Caco-2 (cell line): ENCODE measurements at regions not wholly inside any gene's neighbourhood (a gene's known extent, or its start where the extent isn't known, plus 50 kb on each side); places are given as distances from the start of the nearest gene placed in this dataset.

Experiments
- BruUV-seq: library from RNA; stranded (reverse); fragments of 400-500 nt; replicated peaks from 2 replicates; lab custom pipeline; 2021; lab: Mats Ljungman, UMichigan
- CTCF ChIA-PET: fragments of 300-600 bp; sonication (Branson Sonifier 250); formaldehyde crosslinking; loops from one replicate; lab custom pipeline; 2022; ENCODE audit warnings: antibody characterized with exemption; lab: Charles Lee
- POLR2A ChIA-PET: fragments of 300-600 bp; sonication (Branson Sonifier 250); formaldehyde crosslinking; loops from one replicate; lab custom pipeline; 2022; ENCODE audit warnings: antibody characterized with exemption; lab: Charles Lee
- DNase-seq, 2 experiments: peaks; one replicate each; pipeline versions ENCODE4 v3.0.0 to v3.0.0-alpha.2; 2020 to 2022
- H3K27me3 ChIP-seq: replicated peaks from 2 replicates; pipeline ENCODE4 v1.6.0; 2011; ENCODE audit warnings: low read length; ENCODE audit not compliant: control insufficient read depth, insufficient read depth
- H3K36me3 ChIP-seq: 2 replicates; pipeline ENCODE4 v1.5.1; 2011; ENCODE audit warnings: low read length; ENCODE audit not compliant: control insufficient read depth, insufficient read depth
- H3K4me1 ChIP-seq: fragments of 250-450 bp; sonication (Bioruptor Pico); 2 replicates; pipeline ENCODE4 v1.5.1; 2020; ENCODE audit warnings: mild to moderate bottlenecking
- H3K4me3 ChIP-seq: 2 replicates; pipeline ENCODE4 v1.5.1; 2011; ENCODE audit warnings: low read depth, mild to moderate bottlenecking, control low read depth, low read length
- H3K9me3 ChIP-seq: fragments of 250-450 bp; sonication (Bioruptor Pico); 2 replicates; pipeline ENCODE4 v1.5.1; 2020; ENCODE audit warnings: mild to moderate bottlenecking, moderate library complexity
- H3K27ac Mint-ChIP-seq: one replicate; pipeline ENCODE4 v1.8.0; 2022; ENCODE audit warnings: mixed read lengths; ENCODE audit not compliant: unreplicated experiment
- H3K27me3 Mint-ChIP-seq: one replicate; pipeline ENCODE4 v1.8.0; 2022; ENCODE audit warnings: mixed read lengths; ENCODE audit not compliant: insufficient read depth, unreplicated experiment
- H3K36me3 Mint-ChIP-seq: one replicate; pipeline ENCODE4 v1.8.0; 2022; ENCODE audit warnings: mild to moderate bottlenecking, mixed read lengths; ENCODE audit not compliant: insufficient read depth, unreplicated experiment
- H3K4me1 Mint-ChIP-seq: one replicate; pipeline ENCODE4 v1.8.0; 2022; ENCODE audit warnings: low read depth, mixed read lengths; ENCODE audit not compliant: unreplicated experiment
- H3K4me3 Mint-ChIP-seq: one replicate; pipeline ENCODE4 v1.8.0; 2022; ENCODE audit warnings: mild to moderate bottlenecking, moderate library complexity, mixed read lengths; ENCODE audit not compliant: unreplicated experiment
- H3K9me3 Mint-ChIP-seq: one replicate; pipeline ENCODE4 v1.8.0; 2022; ENCODE audit warnings: mixed read lengths; ENCODE audit not compliant: unreplicated experiment
- CTCF ChIP-seq, 2 experiments: fragments of 200-600 bp in 1 of 2; IDR thresholded peaks; 1 replicate in 1 of 2; 2 replicates in 1 of 2; pipeline versions ENCODE4 v1.5.1 to v1.8.0; 2011 to 2022; ENCODE audit warnings: antibody characterized with exemption in 1 of 2, control low read depth in 1 of 2, inconsistent platforms in 1 of 2, low read depth in 1 of 2, low read length in 1 of 2, mild to moderate bottlenecking in 1 of 2, moderate library complexity in 1 of 2; ENCODE audit not compliant: insufficient read depth in 1 of 2, severe bottlenecking in 1 of 2, unreplicated experiment in 1 of 2
- intact Hi-C: fragments of 100-400 bp; cut with micrococcal nuclease; formaldehyde crosslinking; loops from one replicate; pipeline ENCODE4 v1.10.0; 2022; ENCODE audit not compliant: unreplicated experiment

GRCh38 chr6:6932341-6932740 lies 175.4 kb upstream of the RREB1 start:
- H3K9me3 Mint-ChIP-seq, result no peaks in the 10 kb centered on the region
- intact Hi-C loops, result no loop called here
- no TSS peak for BruUV-seq
- Histone ChIP-seq H3K27me3 (no peaks in the 10 kb centered on the region), H3K4me3 (no peak overlapping the region), H3K9me3 (no peaks in the 10 kb centered on the region), H3K4me1 (no peaks in the 10 kb centered on the region), H3K36me3 (no peaks in the 10 kb centered on the region)
- no peaks in the 10 kb centered on the region for H3K36me3 Mint-ChIP-seq
- ChIA-PET POLR2A (no interaction called here), CTCF (no interaction called here)
- TF ChIP-seq CTCF (IDR thresholded peaks at IDR 0.05; ENCODE audit: insufficient read depth in 1 of 2, low read depth in 1 of 2, low read length in 1 of 2, severe bottlenecking in 1 of 2, unreplicated experiment in 1 of 2), result no peak
- DNase-seq, result no peak
- H3K4me1 Mint-ChIP-seq, result no peaks in the 10 kb centered on the region
- H3K27me3 Mint-ChIP-seq, result no peaks in the 10 kb centered on the region
- H3K27ac Mint-ChIP-seq, result no peak overlapping the region
- no peak overlapping the region for H3K4me3 Mint-ChIP-seq

- Histone ChIP-seq H3K4me3 (no peak overlapping the region), H3K36me3 (no peaks in the 10 kb centered on the region), H3K4me1 (no peaks in the 10 kb centered on the region), H3K9me3 (no peaks in the 10 kb centered on the region), H3K27me3 (no peaks in the 10 kb centered on the region)
- no peak for DNase-seq
- TF ChIP-seq CTCF (IDR thresholded peaks at IDR 0.05; ENCODE audit: insufficient read depth in 1 of 2, low read depth in 1 of 2, low read length in 1 of 2, severe bottlenecking in 1 of 2, unreplicated experiment in 1 of 2), result no peak
- BruUV-seq, result no TSS peak
- H3K27ac Mint-ChIP-seq, result no peak overlapping the region
- H3K36me3 Mint-ChIP-seq, result no peaks in the 10 kb centered on the region
- ChIA-PET CTCF (no interaction called here), POLR2A (no interaction called here)
- no peaks in the 10 kb centered on the region for H3K9me3 Mint-ChIP-seq
- H3K4me3 Mint-ChIP-seq, result no peak overlapping the region
- no peaks in the 10 kb centered on the region for H3K4me1 Mint-ChIP-seq
- intact Hi-C loops, result no loop called here
- no peaks in the 10 kb centered on the region for H3K27me3 Mint-ChIP-seq
Observed at GRCh38 chr6:6932968-6933367, 174.8 kb upstream of the RREB1 start.

GRCh38 chr6:6940031-6941025 lies 167.4 kb upstream of the RREB1 start:
- POLR2A ChIA-PET, result no interaction called here
- H3K36me3 Mint-ChIP-seq, result no peaks in the 10 kb centered on the region
- intact Hi-C loops, result no loop called here
- H3K4me1 Mint-ChIP-seq, result no peaks in the 10 kb centered on the region
- TF ChIP-seq CTCF (IDR thresholded peaks at IDR 0.05; ENCODE audit: insufficient read depth in 1 of 2, low read depth in 1 of 2, low read length in 1 of 2, severe bottlenecking in 1 of 2, unreplicated experiment in 1 of 2), result no peak
- Histone ChIP-seq H3K27me3 (no peaks in the 10 kb centered on the region), H3K36me3 (no peaks in the 10 kb centered on the region), H3K4me3 (no peak overlapping the region), H3K9me3 (no peaks in the 10 kb centered on the region), H3K4me1 (no peaks in the 10 kb centered on the region)
- no TSS peak for BruUV-seq
- DNase-seq, result no peak
- H3K9me3 Mint-ChIP-seq, result no peaks in the 10 kb centered on the region
- CTCF ChIA-PET, result interaction anchor here (0.6 kb wide), 2 partner anchors 23 to 121 kb away, joined by 4 to 6 read pairs; no protein-coding TSS in a partner anchor
- no peak overlapping the region for H3K27ac Mint-ChIP-seq
- no peak overlapping the region for H3K4me3 Mint-ChIP-seq
- no peaks in the 10 kb centered on the region for H3K27me3 Mint-ChIP-seq
